Activated CD4-positive, alpha-beta T cell treated with anti-CD3 and anti-CD28 coated beads, Interleukin-2, amount 10 ng/mL, durations not matched to agents 24 days and 14 days (primary cell): ENCODE measurements at regions not wholly inside any gene's neighbourhood (a gene's known extent, or its start where the extent isn't known, plus 50 kb on each side); places are given as distances from the start of the nearest gene placed in this dataset.

Experiments
- DNase-seq: peaks from one replicate; pipeline ENCODE4 v3.0.0; 2022
- H3K27ac Mint-ChIP-seq: one replicate; pipeline ENCODE4 v1.8.0; 2022; ENCODE audit warnings: mild to moderate bottlenecking, mixed read lengths
- H3K27me3 Mint-ChIP-seq: one replicate; pipeline ENCODE4 v1.8.0; 2022; ENCODE audit warnings: mixed read lengths
- H3K36me3 Mint-ChIP-seq: one replicate; pipeline ENCODE4 v1.8.0; 2022; ENCODE audit warnings: low read depth, mild to moderate bottlenecking, mixed read lengths
- H3K4me1 Mint-ChIP-seq: one replicate; pipeline ENCODE4 v1.8.0; 2021; ENCODE audit warnings: mixed read lengths
- H3K4me3 Mint-ChIP-seq: one replicate; pipeline ENCODE4 v1.8.0; 2022; ENCODE audit warnings: mild to moderate bottlenecking, moderate library complexity, mixed read lengths
- H3K9me3 Mint-ChIP-seq: one replicate; pipeline ENCODE4 v1.8.0; 2021; ENCODE audit warnings: mixed read lengths
- intact Hi-C: fragments of 100-400 bp; cut with micrococcal nuclease; formaldehyde crosslinking; loops from one replicate; pipeline ENCODE4 v1.15.1; 2023

DNA sequence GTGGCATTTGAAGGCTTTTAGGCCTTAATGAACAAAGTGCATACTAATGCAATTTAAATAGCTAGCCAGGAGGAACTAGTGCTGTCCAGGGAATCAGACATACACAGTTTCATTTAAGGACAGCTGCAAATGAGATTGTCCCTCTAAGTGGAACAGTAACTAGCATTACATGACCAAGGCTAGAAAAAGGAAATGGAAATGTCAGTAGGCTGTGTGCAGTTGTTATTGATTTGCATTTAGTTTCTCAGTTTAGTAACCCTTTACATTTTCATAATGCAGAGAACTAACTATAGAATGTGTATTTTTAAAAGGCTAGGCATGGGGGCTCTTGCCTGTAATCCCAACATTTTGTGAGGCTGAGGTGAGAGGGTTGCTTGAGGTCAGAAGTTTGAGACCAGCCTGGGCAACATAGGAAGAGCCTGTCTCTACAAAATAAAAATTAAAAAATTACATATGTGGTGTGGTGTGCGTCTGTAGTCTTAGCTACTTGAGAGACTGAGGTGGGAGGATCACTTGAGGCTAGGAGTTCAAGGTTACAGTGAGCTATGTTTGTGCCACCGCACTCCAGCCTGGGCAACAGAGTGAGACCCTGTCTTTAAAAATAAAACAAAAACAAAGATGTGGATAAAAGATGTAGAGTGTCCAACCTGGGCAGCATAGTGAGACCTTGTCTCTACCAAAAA, 468.0 kb downstream of the UTRN start:
- Mint-ChIP-seq H3K27ac (no peak overlapping the region), H3K27me3 (no peaks in the 10 kb centered on the region), H3K36me3 (peaks cover 40% of the 10 kb centered on the region), H3K9me3 (no peaks in the 10 kb centered on the region), H3K4me3 (no peak overlapping the region), H3K4me1 (no peaks in the 10 kb centered on the region)
- DNase-seq: no peak
- intact Hi-C loops: no loop called here

GRCh38 chr6:144756469-144756868, 471.3 kb downstream of the UTRN start:
- H3K9me3 Mint-ChIP-seq: no peaks in the 10 kb centered on the region
- no peak for DNase-seq
- H3K27me3 Mint-ChIP-seq: no peaks in the 10 kb centered on the region
- intact Hi-C loops: no loop called here
- H3K27ac Mint-ChIP-seq: no peak overlapping the region
- peaks cover 31% of the 10 kb centered on the region for H3K36me3 Mint-ChIP-seq
- H3K4me1 Mint-ChIP-seq: peaks cover 2% of the 10 kb centered on the region
- H3K4me3 Mint-ChIP-seq: no peak overlapping the region

GRCh38 chr6:144757299-144757698, 472.2 kb downstream of the UTRN start:
- no peak for DNase-seq
- no peaks in the 10 kb centered on the region for H3K27me3 Mint-ChIP-seq
- H3K9me3 Mint-ChIP-seq: no peaks in the 10 kb centered on the region
- H3K27ac Mint-ChIP-seq: no peak overlapping the region
- peaks cover 30% of the 10 kb centered on the region for H3K36me3 Mint-ChIP-seq
- intact Hi-C loops: no loop called here
- H3K4me1 Mint-ChIP-seq: peaks cover 2% of the 10 kb centered on the region
- no peak overlapping the region for H3K4me3 Mint-ChIP-seq

DNA sequence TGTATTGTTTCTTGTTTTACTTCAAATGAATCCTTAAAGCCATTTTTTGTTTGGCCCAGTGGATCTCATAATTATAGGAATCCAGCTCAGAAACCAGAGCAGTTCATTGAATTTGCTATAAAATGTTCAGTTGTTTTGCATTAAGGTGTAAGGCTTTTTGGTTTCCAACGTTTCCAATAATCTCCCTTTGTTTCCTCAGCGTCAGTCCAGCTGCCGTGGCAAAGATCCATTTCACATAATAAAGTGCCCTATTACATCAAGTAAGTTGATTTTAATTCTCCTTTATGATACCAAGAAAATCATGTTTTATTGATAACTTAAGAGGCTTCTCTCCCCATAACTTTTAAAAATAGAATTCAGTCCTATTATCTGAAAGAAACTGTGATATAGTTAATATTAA, 472.6 kb downstream of the UTRN start:
- Mint-ChIP-seq H3K27ac (no peak overlapping the region), H3K36me3 (peaks cover 28% of the 10 kb centered on the region), H3K4me1 (peaks cover 2% of the 10 kb centered on the region), H3K4me3 (no peak overlapping the region), H3K27me3 (no peaks in the 10 kb centered on the region), H3K9me3 (no peaks in the 10 kb centered on the region)
- DNase-seq: no peak
- intact Hi-C loops: no loop called here

DNA sequence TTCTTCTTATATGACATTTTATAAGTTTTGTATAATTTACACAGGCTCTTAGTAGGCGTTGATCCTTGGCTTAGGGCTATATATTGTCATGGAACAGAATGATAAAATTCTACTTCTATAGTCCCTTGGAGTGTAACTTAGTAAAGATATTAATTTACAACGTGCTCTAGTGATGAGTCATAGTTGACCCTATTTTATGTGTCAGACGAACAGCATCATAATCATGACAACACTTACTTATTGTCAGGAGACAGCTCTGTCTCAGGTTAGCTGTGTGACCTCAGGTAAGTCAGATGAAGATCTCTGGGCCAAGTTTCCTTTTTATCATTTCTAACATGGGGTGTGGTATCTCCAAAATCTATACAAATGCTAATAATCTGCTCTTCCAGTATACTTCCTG, 473.5 kb downstream of the UTRN start:
- Mint-ChIP-seq H3K36me3 (peaks cover 24% of the 10 kb centered on the region), H3K4me3 (no peak overlapping the region), H3K9me3 (no peaks in the 10 kb centered on the region), H3K27me3 (no peaks in the 10 kb centered on the region), H3K4me1 (peaks cover 2% of the 10 kb centered on the region), H3K27ac (no peak overlapping the region)
- intact Hi-C loops: no loop called here
- DNase-seq: no peak

DNA sequence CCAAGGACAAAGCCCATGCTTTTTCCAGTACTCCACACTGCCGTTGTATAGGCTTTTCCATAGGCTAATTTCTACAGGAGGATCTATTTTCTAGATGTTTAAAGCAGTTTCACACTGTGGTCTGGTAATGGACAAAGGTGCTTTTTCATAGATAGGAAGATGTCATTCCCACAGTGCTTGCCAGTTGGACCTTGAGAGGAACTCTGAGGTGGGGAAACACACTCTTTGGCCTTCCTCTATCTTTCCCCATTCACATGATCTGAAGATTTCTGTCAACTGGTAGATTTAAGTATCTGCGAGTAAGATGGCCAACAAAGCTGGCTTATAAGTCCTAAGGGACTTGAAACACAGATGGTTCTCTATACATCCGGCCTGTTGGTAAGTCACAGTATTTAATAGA, 477.3 kb downstream of the UTRN start:
- Mint-ChIP-seq H3K27me3 (no peaks in the 10 kb centered on the region), H3K4me1 (peaks cover 2% of the 10 kb centered on the region), H3K36me3 (peaks cover 17% of the 10 kb centered on the region), H3K9me3 (no peaks in the 10 kb centered on the region), H3K4me3 (no peak overlapping the region), H3K27ac (no peak overlapping the region)
- intact Hi-C loops: no loop called here
- no peak for DNase-seq

- intact Hi-C loops: no loop called here
- H3K27ac Mint-ChIP-seq: no peak overlapping the region
- H3K4me1 Mint-ChIP-seq: no peaks in the 10 kb centered on the region
- peaks cover 13% of the 10 kb centered on the region for H3K36me3 Mint-ChIP-seq
- no peak overlapping the region for H3K4me3 Mint-ChIP-seq
- H3K9me3 Mint-ChIP-seq: no peaks in the 10 kb centered on the region
- DNase-seq: no peak
- no peaks in the 10 kb centered on the region for H3K27me3 Mint-ChIP-seq
Observed at GRCh38 chr6:144767051-144767450, 481.9 kb downstream of the UTRN start.

GRCh38 chr6:144768551-144769075, 483.5 kb downstream of the UTRN start:
- no peak overlapping the region for H3K27ac Mint-ChIP-seq
- intact Hi-C loops: no loop called here
- H3K9me3 Mint-ChIP-seq: no peaks in the 10 kb centered on the region
- H3K4me1 Mint-ChIP-seq: no peaks in the 10 kb centered on the region
- H3K27me3 Mint-ChIP-seq: no peaks in the 10 kb centered on the region
- no peak for DNase-seq
- peaks cover 18% of the 10 kb centered on the region for H3K36me3 Mint-ChIP-seq
- H3K4me3 Mint-ChIP-seq: no peak overlapping the region

GRCh38 chr6:144769142-144769541, 484.0 kb downstream of the UTRN start:
- peaks cover 23% of the 10 kb centered on the region for H3K36me3 Mint-ChIP-seq
- no peaks in the 10 kb centered on the region for H3K9me3 Mint-ChIP-seq
- H3K4me3 Mint-ChIP-seq: no peak overlapping the region
- DNase-seq: no peak
- no peaks in the 10 kb centered on the region for H3K27me3 Mint-ChIP-seq
- H3K4me1 Mint-ChIP-seq: no peaks in the 10 kb centered on the region
- no peak overlapping the region for H3K27ac Mint-ChIP-seq
- intact Hi-C loops: no loop called here

DNA sequence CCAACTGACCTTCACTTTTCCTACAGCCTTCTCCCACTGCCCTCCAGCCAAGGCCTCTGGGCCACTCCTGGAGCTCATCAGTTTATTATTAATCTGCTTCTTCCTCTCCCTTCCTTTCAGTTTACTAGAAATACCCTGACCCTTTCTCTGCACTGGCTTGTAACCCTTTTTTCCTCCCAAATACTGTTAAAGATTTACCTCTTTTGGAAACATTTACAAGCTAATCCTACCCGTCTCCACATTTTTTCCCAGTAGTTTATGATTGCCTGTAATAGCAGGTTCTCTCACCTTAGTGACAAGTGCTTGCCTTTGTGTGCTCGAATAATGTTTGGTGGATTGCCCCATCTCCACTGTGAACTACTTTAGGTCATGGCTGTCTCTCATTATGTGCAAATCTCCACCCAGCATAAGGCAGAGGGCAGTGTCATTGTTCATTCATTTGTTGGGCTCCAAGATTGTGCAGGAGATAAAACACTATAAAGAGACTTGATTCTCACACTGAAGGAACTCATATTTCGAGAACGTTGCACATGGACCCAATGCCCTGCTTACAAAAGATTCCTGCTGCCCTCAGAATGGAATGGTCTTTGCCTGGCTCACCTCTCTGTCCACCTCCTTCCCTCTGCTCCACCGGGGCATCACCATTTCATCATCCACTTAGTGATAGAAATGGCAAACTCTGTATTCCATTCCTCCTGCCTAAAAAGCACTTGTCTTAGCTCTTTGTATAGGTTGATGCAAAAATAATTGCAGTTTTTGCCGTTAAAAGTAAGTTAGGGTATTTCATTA, 491.1 kb downstream of the UTRN start:
- peaks cover 6% of the 10 kb centered on the region for H3K4me1 Mint-ChIP-seq
- intact Hi-C loops: no loop called here
- no peak for DNase-seq
- H3K4me3 Mint-ChIP-seq: no peak overlapping the region
- H3K9me3 Mint-ChIP-seq: no peaks in the 10 kb centered on the region
- H3K27ac Mint-ChIP-seq: no peak overlapping the region
- H3K27me3 Mint-ChIP-seq: no peaks in the 10 kb centered on the region
- H3K36me3 Mint-ChIP-seq: peaks cover 38% of the 10 kb centered on the region

DNA sequence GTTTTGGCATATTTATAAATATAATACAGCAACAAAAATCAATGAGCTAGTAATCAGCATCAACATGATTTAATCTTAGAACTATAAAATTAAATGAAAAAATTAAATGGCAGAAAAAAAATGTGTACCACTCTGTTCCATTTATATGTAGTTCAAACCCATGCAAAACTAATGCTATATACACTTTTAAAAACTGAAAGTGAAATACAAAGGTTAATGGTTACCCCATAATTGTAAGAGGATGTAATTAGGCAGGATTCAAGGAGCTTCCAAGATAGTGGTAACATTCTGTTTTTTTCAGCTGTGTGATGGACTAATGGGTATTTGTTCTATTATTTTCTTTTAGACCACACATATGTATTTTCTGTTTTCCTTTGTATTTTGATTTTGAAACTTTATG, 492.1 kb downstream of the UTRN start:
- Mint-ChIP-seq H3K27me3 (no peaks in the 10 kb centered on the region), H3K36me3 (peaks cover 42% of the 10 kb centered on the region), H3K9me3 (no peaks in the 10 kb centered on the region), H3K27ac (no peak overlapping the region), H3K4me3 (no peak overlapping the region), H3K4me1 (peaks cover 6% of the 10 kb centered on the region)
- intact Hi-C loops: no loop called here
- DNase-seq: no peak

DNA sequence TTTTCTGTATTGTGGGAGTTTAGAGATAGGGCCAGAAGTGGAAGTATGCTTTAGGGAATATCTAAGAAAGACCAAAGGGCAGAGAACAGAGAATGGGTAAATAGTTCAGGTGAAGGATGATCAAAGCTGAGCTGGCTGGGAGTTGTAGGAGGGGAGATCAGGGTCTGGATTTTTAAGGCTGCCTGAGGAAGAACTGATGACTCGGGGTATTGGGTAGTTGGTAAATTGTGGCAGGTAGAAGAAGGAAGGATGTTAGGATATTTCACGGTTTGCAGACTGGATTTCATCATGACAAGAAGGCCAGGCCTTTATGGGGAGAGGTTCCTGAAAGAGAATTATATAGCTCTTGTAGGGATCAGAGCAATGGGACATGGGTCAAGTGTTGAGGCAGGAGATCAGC, 492.9 kb downstream of the UTRN start:
- intact Hi-C loops: no loop called here
- H3K9me3 Mint-ChIP-seq: no peaks in the 10 kb centered on the region
- H3K4me3 Mint-ChIP-seq: no peak overlapping the region
- H3K27ac Mint-ChIP-seq: peak overlapping the region; percentile 0
- peaks cover 6% of the 10 kb centered on the region for H3K4me1 Mint-ChIP-seq
- no peak for DNase-seq
- H3K36me3 Mint-ChIP-seq: peaks cover 39% of the 10 kb centered on the region
- H3K27me3 Mint-ChIP-seq: no peaks in the 10 kb centered on the region

GRCh38 chr6:144778773-144779492, 493.8 kb downstream of the UTRN start:
- H3K36me3 Mint-ChIP-seq: peaks cover 34% of the 10 kb centered on the region
- H3K9me3 Mint-ChIP-seq: no peaks in the 10 kb centered on the region
- H3K4me3 Mint-ChIP-seq: no peak overlapping the region
- intact Hi-C loops: no loop called here
- no peaks in the 10 kb centered on the region for H3K27me3 Mint-ChIP-seq
- no peak for DNase-seq
- H3K4me1 Mint-ChIP-seq: peaks cover 6% of the 10 kb centered on the region
- no peak overlapping the region for H3K27ac Mint-ChIP-seq

- Mint-ChIP-seq H3K36me3 (peaks cover 12% of the 10 kb centered on the region), H3K4me3 (no peak overlapping the region), H3K27ac (no peak overlapping the region), H3K9me3 (no peaks in the 10 kb centered on the region), H3K4me1 (peaks cover 6% of the 10 kb centered on the region), H3K27me3 (no peaks in the 10 kb centered on the region)
- intact Hi-C loops: loop anchor here (5.0 kb wide), 1 partner anchor 200 kb away; no protein-coding TSS in a partner anchor
- DNase-seq: no peak
Observed at GRCh38 chr6:144781836-144782235, 496.7 kb downstream of the UTRN start.
